ENCODE measurements at regions not wholly inside any gene's neighbourhood (a gene's known extent, or its start where the extent isn't known, plus 50 kb on each side); places are given as distances from the start of the nearest gene placed in this dataset.
"Not testable (repeated sequence)": the region's sequence is repeated elsewhere in the genome, so short reads cannot be mapped to it uniquely, and the experiment has no call there.

DNA sequence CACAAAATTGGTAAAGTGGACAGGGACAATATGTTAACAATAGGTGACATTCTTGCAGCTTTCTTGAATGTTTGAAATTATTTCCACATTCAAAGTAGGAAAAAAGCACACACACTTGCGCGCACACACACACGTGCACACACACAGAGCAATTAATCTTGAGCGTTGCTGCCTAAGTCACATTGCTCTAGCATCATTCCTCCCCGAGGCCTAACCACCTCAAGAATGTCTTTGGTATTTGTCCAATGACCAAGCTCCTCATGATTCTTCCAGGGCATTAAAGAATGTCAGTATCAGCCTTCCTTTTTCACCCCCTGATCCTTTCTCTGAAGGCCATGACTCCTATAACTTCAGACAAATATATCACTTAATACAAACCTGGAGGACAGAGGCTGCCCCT lies 198.1 kb downstream of the NPR3 start:
- ChIA-PET POLR2A (interaction anchor here (0.8 kb wide), 1 partner anchor 10 kb away, joined by 3 read pairs; no protein-coding TSS in a partner anchor), CTCF (interaction anchor here (0.7 to 1.6 kb wide), 3 partner anchors 8 to 201 kb away, joined by 3 to 6 read pairs (median 6); no protein-coding TSS in a partner anchor)
- TF ChIP-seq CTCF (IDR thresholded peaks at IDR 0.05; ENCODE audit: unreplicated experiment): no peak

DNA sequence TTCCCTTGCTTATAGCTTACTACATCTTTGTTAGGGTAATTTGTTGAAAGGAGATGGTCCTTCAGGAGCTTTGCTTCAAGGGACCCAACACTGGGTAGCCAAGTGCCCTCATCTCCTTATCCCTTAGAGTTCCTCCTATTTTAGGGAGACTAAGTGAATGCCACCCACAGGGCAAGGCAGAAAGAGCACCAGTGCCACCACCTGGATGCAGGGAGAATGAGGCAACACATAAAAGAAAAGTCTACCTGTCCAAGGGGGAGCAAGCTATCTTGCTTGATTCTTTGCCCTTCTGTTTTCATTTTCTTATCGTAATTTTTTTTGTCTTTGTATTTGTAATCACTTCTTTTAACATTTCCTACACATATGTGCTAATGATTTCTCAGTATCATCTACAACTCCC lies 205.5 kb downstream of the NPR3 start:
- Mint-ChIP-seq H3K36me3 (ENCODE audit: insufficient read depth, unreplicated experiment) (no peaks in the 10 kb centered on the region), H3K4me3 (ENCODE audit: unreplicated experiment) (no peak overlapping the region), H3K27ac (ENCODE audit: low read depth, unreplicated experiment) (no peak overlapping the region), H3K4me1 (ENCODE audit: insufficient read depth, unreplicated experiment) (no peaks in the 10 kb centered on the region), H3K9me3 (ENCODE audit: unreplicated experiment) (no peaks in the 10 kb centered on the region), H3K27me3 (ENCODE audit: insufficient read depth, unreplicated experiment) (no peaks in the 10 kb centered on the region)
- ChIA-PET POLR2A (interaction anchor here (0.5 to 1.0 kb wide), 4 partner anchors 207 to 277 kb away, joined by 3 to 5 read pairs (median 4); no protein-coding TSS in a partner anchor), CTCF (interaction anchor here (0.6 to 3.8 kb wide), 36 partner anchors 8 to 685 kb away, joined by 3 to 47 read pairs (median 4); partner anchors contain the start of gene SUB1)
- TF ChIP-seq CTCF (IDR thresholded peaks at IDR 0.05; ENCODE audit: unreplicated experiment): peak; percentile 64
- intact Hi-C loops (cut with micrococcal nuclease): loop anchor here (1.0 to 10.0 kb wide), 7 partner anchors 209 to 508 kb away; no protein-coding TSS in a partner anchor
- no TSS peak for BruUV-seq (replicated peaks)
- DNase-seq (ENCODE audit: unreplicated experiment): peak; percentile 66

More for the DNA sequence above, 198.1 kb downstream of the NPR3 start:
- BruUV-seq (replicated peaks): no TSS peak
- Mint-ChIP-seq H3K4me3 (ENCODE audit: unreplicated experiment) (no peak overlapping the region), H3K4me1 (ENCODE audit: insufficient read depth, unreplicated experiment) (no peaks in the 10 kb centered on the region), H3K9me3 (ENCODE audit: unreplicated experiment) (peaks cover 8% of the 10 kb centered on the region), H3K27me3 (ENCODE audit: insufficient read depth, unreplicated experiment) (no peaks in the 10 kb centered on the region), H3K27ac (ENCODE audit: low read depth, unreplicated experiment) (no peak overlapping the region), H3K36me3 (ENCODE audit: insufficient read depth, unreplicated experiment) (no peaks in the 10 kb centered on the region)
- DNase-seq (ENCODE audit: unreplicated experiment): no peak
- intact Hi-C loops (cut with micrococcal nuclease): no loop called here

GRCh38 chr5:32928761-32929160 lies 217.6 kb downstream of the NPR3 start:
- no peaks in the 10 kb centered on the region for H3K36me3 Mint-ChIP-seq (ENCODE audit: insufficient read depth, unreplicated experiment)
- no peaks in the 10 kb centered on the region for H3K9me3 Mint-ChIP-seq (ENCODE audit: unreplicated experiment)
- ChIA-PET POLR2A (no interaction called here), CTCF (interaction anchor here (1.8 kb wide), 1 partner anchor 12 kb away, joined by 8 read pairs; no protein-coding TSS in a partner anchor)
- no peaks in the 10 kb centered on the region for H3K4me1 Mint-ChIP-seq (ENCODE audit: insufficient read depth, unreplicated experiment)
- no peak overlapping the region for H3K4me3 Mint-ChIP-seq (ENCODE audit: unreplicated experiment)
- no peaks in the 10 kb centered on the region for H3K27me3 Mint-ChIP-seq (ENCODE audit: insufficient read depth, unreplicated experiment)
- BruUV-seq (replicated peaks): no TSS peak
- DNase-seq (ENCODE audit: unreplicated experiment): no peak
- intact Hi-C loops (cut with micrococcal nuclease): no loop called here
- no peak overlapping the region for H3K27ac Mint-ChIP-seq (ENCODE audit: low read depth, unreplicated experiment)
- no peak for TF ChIP-seq CTCF (IDR thresholded peaks at IDR 0.05; ENCODE audit: unreplicated experiment)

DNA sequence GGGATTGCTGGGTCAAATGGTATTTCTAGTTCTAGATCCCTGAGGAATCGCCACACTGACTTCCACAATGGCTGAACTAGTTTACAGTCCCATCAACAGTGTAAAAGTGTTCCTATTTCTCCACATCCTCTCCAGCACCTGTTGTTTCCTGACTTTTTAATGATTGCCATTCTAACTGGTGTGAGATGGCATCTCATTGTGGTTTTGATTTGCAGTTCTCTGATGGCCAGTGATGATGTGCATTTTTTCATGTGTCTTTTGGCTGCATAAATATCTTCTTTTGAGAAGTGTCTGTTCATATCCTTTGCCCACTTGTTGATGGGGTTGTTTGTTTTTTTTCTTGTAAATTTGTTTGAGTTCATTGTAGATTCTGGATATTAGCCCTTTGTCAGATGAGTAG lies 220.3 kb downstream of the NPR3 start:
- DNase-seq (ENCODE audit: unreplicated experiment); H3K4me3 Mint-ChIP-seq (ENCODE audit: unreplicated experiment); H3K27me3 Mint-ChIP-seq (ENCODE audit: insufficient read depth, unreplicated experiment); CTCF ChIA-PET; H3K9me3 Mint-ChIP-seq (ENCODE audit: unreplicated experiment); H3K36me3 Mint-ChIP-seq (ENCODE audit: insufficient read depth, unreplicated experiment); intact Hi-C loops (cut with micrococcal nuclease); BruUV-seq (replicated peaks); POLR2A ChIA-PET; H3K27ac Mint-ChIP-seq (ENCODE audit: low read depth, unreplicated experiment); H3K4me1 Mint-ChIP-seq (ENCODE audit: insufficient read depth, unreplicated experiment): not testable (repeated sequence)
